Keratinocyte (primary cell): ENCODE measurements at regions not wholly inside any gene's neighbourhood (a gene's known extent, or its start where the extent isn't known, plus 50 kb on each side); places are given as distances from the start of the nearest gene placed in this dataset.

ENCODE experiments used
- DNase-seq: peaks from one replicate; pipeline ENCODE4 v3.0.0-alpha.2; 2011; ENCODE audit warnings: low read depth, missing footprints, low spot score
- FAIRE-seq: peaks from 2 replicates; lab custom pipeline; 2011; peaks lifted over from hg19 to GRCh38; lab: Jason Lieb, UNC
- H2AFZ ChIP-seq: 2 replicates; pipeline ENCODE4 v1.6.0; 2012; ENCODE audit warnings: low read length, control low read depth, inconsistent platforms; ENCODE audit not compliant: control insufficient read depth
- H3K27ac ChIP-seq: 2 replicates; pipeline ENCODE4 v1.5.1; 2011; ENCODE audit warnings: low read length; ENCODE audit not compliant: control insufficient read depth, insufficient read depth
- H3K27me3 ChIP-seq: 3 replicates; pipeline ENCODE4 v1.6.0; 2011; ENCODE audit warnings: low read length; ENCODE audit not compliant: control insufficient read depth, insufficient read depth; ENCODE audit errors: extremely low read depth
- H3K36me3 ChIP-seq, 2 experiments: 2 replicates in 1 of 2; 3 replicates in 1 of 2; pipeline ENCODE4 v1.5.1; 2011; ENCODE audit warnings: low read length in 2 of 2, mild to moderate bottlenecking in 1 of 2; ENCODE audit not compliant: control insufficient read depth in 2 of 2, insufficient read depth in 2 of 2; ENCODE audit errors: extremely low read depth in 1 of 2
- H3K4me1 ChIP-seq: 3 replicates; pipeline ENCODE4 v1.5.1; 2011; ENCODE audit warnings: low read length; ENCODE audit not compliant: control insufficient read depth, insufficient read depth; ENCODE audit errors: extremely low read depth
- H3K4me2 ChIP-seq: 3 replicates; pipeline ENCODE4 v1.6.0; 2011; ENCODE audit warnings: low read depth, low read length; ENCODE audit not compliant: control insufficient read depth, insufficient read depth; ENCODE audit errors: extremely low read depth
- H3K4me3 ChIP-seq, 3 experiments: fragments of 200-600 bp in 1 of 3; sonication (generic) in 1 of 3; 2 replicates in 2 of 3; 3 replicates in 1 of 3; pipeline ENCODE4 v1.5.1; 2011 to 2016; ENCODE audit warnings: low read length in 3 of 3, mild to moderate bottlenecking in 3 of 3, control low read depth in 2 of 3, inconsistent platforms in 1 of 3, low read depth in 1 of 3, mixed read lengths in 1 of 3, mixed run types in 1 of 3, moderate library complexity in 1 of 3; ENCODE audit not compliant: control insufficient read depth in 2 of 3, insufficient read depth in 2 of 3; ENCODE audit errors: extremely low read depth in 1 of 3
- H3K79me2 ChIP-seq: 2 replicates; pipeline ENCODE4 v1.6.0; 2012; ENCODE audit warnings: low read length; ENCODE audit not compliant: control insufficient read depth, insufficient read depth
- H3K9ac ChIP-seq: 3 replicates; pipeline ENCODE4 v1.6.0; 2011; ENCODE audit warnings: low read length; ENCODE audit not compliant: control insufficient read depth, insufficient read depth; ENCODE audit errors: extremely low read depth
- H3K9me1 ChIP-seq: 3 replicates; pipeline ENCODE4 v1.6.0; 2011; ENCODE audit warnings: low read length; ENCODE audit not compliant: control insufficient read depth, insufficient read depth; ENCODE audit errors: extremely low read depth
- H3K9me3 ChIP-seq: 2 replicates; pipeline ENCODE4 v1.5.1; 2012; ENCODE audit warnings: low read depth, low read length; ENCODE audit not compliant: control insufficient read depth
- H4K20me1 ChIP-seq: 3 replicates; pipeline ENCODE4 v1.6.0; 2011; ENCODE audit warnings: low read length; ENCODE audit not compliant: control insufficient read depth, insufficient read depth; ENCODE audit errors: extremely low read depth
- CTCF ChIP-seq, 3 experiments: IDR thresholded peaks in 1 of 3; conservative IDR thresholded peaks in 1 of 3; optimal IDR thresholded peaks in 1 of 3; 2 replicates in 2 of 3; 3 replicates in 1 of 3; pipeline versions ENCODE3 to v1.5.1; 2011; ENCODE audit warnings: low read length in 3 of 3, mild to moderate bottlenecking in 3 of 3, moderate library complexity in 2 of 3, control low read depth in 1 of 3, inconsistent platforms in 1 of 3; ENCODE audit not compliant: insufficient read depth in 2 of 3; ENCODE audit errors: extremely low read depth in 1 of 3
- EZH2 ChIP-seq: IDR thresholded peaks from one replicate; pipeline ENCODE4 v1.6.1; 2012; ENCODE audit warnings: inconsistent platforms, mild to moderate bottlenecking, low read length, moderate library complexity
- dilution Hi-C: fragments of 300-500 bp; cut with MboI; formaldehyde crosslinking; loops from one replicate; pipeline ENCODE4 v1.7.0; 2020; ENCODE audit warnings: low sequenced_read_pairs; ENCODE audit not compliant: extremely low pct_ligation_motif_present

- FAIRE-seq (no peak), DNase-seq (no peak)
- Histone ChIP-seq H2AFZ (no peak overlapping the region), H3K9me3 (no peaks in the 10 kb centered on the region), H3K9me1 (no peaks in the 10 kb centered on the region), H3K9ac (no peak overlapping the region), H3K4me1 (no peaks in the 10 kb centered on the region), H3K27me3 (peaks cover 66% of the 10 kb centered on the region), H3K27ac (no peak overlapping the region), H3K79me2 (no peaks in the 10 kb centered on the region), H3K4me2 (no peak overlapping the region), H4K20me1 (no peaks in the 10 kb centered on the region), H3K36me3 (no peaks in the 10 kb centered on the region), H3K4me3 (no peak overlapping the region)
- TF ChIP-seq EZH2, result peak; percentile 85
- no peak for TF ChIP-seq CTCF (optimal IDR thresholded peaks at IDR 0.05 in 1 of 3, IDR thresholded peaks at IDR 0.05 in 1 of 3, conservative IDR thresholded peaks at IDR 0.05 in 1 of 3; ENCODE audit: extremely low read depth in 1 of 3, insufficient read depth in 2 of 3, low read length in 3 of 3)
- dilution Hi-C loops, result no loop called here
Observed at GRCh38 chr12:111035578-111036301, 115.4 kb upstream of the MYL2 start.

GRCh38 chr12:111034886-111035577 lies 114.7 kb upstream of the MYL2 start:
- H3K4me1 ChIP-seq, result no peaks in the 10 kb centered on the region
- H3K9ac ChIP-seq, result no peak overlapping the region
- H2AFZ ChIP-seq, result no peak overlapping the region
- dilution Hi-C loops, result no loop called here
- TF ChIP-seq EZH2 (peak; percentile 78), CTCF (optimal IDR thresholded peaks at IDR 0.05 in 1 of 3, IDR thresholded peaks at IDR 0.05 in 1 of 3, conservative IDR thresholded peaks at IDR 0.05 in 1 of 3; ENCODE audit: extremely low read depth in 1 of 3, insufficient read depth in 2 of 3, low read length in 3 of 3) (no peak)
- H3K79me2 ChIP-seq, result no peaks in the 10 kb centered on the region
- DNase-seq (no peak), FAIRE-seq (no peak)
- no peaks in the 10 kb centered on the region for H3K36me3 ChIP-seq
- H3K9me3 ChIP-seq, result no peaks in the 10 kb centered on the region
- no peak overlapping the region for H3K27ac ChIP-seq
- H3K4me2 ChIP-seq, result no peak overlapping the region
- H4K20me1 ChIP-seq, result no peaks in the 10 kb centered on the region
- H3K4me3 ChIP-seq, result no peak overlapping the region
- H3K9me1 ChIP-seq, result no peaks in the 10 kb centered on the region
- H3K27me3 ChIP-seq, result peaks cover 71% of the 10 kb centered on the region
